B cell (primary cell): ENCODE measurements at regions not wholly inside any gene's neighbourhood (a gene's known extent, or its start where the extent isn't known, plus 50 kb on each side); places are given as distances from the start of the nearest gene placed in this dataset.

Experiments used
- ATAC-seq: fragments of 200-7000 bp; cut with Tn5 transposase; one replicate; pipeline ENCODE4 v1.10.0; 2021; ENCODE audit warnings: low read depth, mild to moderate bottlenecking, moderate number of reproducible peaks, moderate library complexity
- CTCF ChIA-PET: fragments of 350-600 bp; sonication (Branson Sonifier 250); formaldehyde crosslinking; loops from one replicate; lab custom pipeline; 2021; ENCODE audit warnings: antibody characterized with exemption, inconsistent platforms; lab: Charles Lee
- POLR2A ChIA-PET: fragments of 350-600 bp; sonication (Branson Sonifier 250); formaldehyde crosslinking; loops from one replicate; lab custom pipeline; 2021; ENCODE audit warnings: antibody characterized with exemption; lab: Charles Lee
- DNase-seq: peaks from one replicate; pipeline ENCODE4 v3.0.0; 2013
- H2AFZ ChIP-seq: 2 replicates; pipeline ENCODE4 v1.6.1; 2012; ENCODE audit warnings: mild to moderate bottlenecking, low read depth, low read length; ENCODE audit not compliant: insufficient read depth, poor library complexity, severe bottlenecking
- H3K27ac ChIP-seq, 2 donors: 1 replicate in 1 of 2; 2 replicates in 1 of 2; pipeline ENCODE4 v1.5.1; 2012 to 2013; ENCODE audit warnings: low read length in 2 of 2, mild to moderate bottlenecking in 2 of 2, moderate library complexity in 1 of 2
- H3K27me3 ChIP-seq, 4 experiments: fragments of 200-600 bp in 1 of 4; sonication (generic) in 1 of 4; replicated peaks in 1 of 4; 1 replicate in 2 of 4; 2 replicates in 2 of 4; pipeline versions ENCODE4 v1.6.1 to v1.7.0; 2013 to 2016; ENCODE audit warnings: low read length in 3 of 4, mild to moderate bottlenecking in 2 of 4, mixed read lengths in 1 of 4, moderate library complexity in 1 of 4; ENCODE audit not compliant: insufficient read depth in 4 of 4, control insufficient read depth in 3 of 4; ENCODE audit errors: control extremely low read depth in 1 of 4
- H3K36me3 ChIP-seq, 2 experiments: replicated peaks in 1 of 2; 1 replicate in 1 of 2; 2 replicates in 1 of 2; pipeline versions ENCODE4 v1.6.1 to v1.7.1; 2013; ENCODE audit warnings: low read length in 1 of 2; ENCODE audit not compliant: insufficient read depth in 2 of 2, control insufficient read depth in 1 of 2; ENCODE audit errors: control extremely low read depth in 1 of 2, extremely low read depth in 1 of 2
- H3K4me1 ChIP-seq, 2 donors: fragments of 200-600 bp in 1 of 2; sonication (generic) in 1 of 2; 1 replicate in 1 of 2; 2 replicates in 1 of 2; pipeline versions ENCODE4 v1.5.1 to v1.6.1; 2013 to 2017; ENCODE audit warnings: low read length in 2 of 2; ENCODE audit not compliant: control insufficient read depth in 2 of 2, insufficient read depth in 2 of 2
- H3K4me2 ChIP-seq: replicated peaks from 2 replicates; pipeline ENCODE3; 2012; ENCODE audit warnings: mild to moderate bottlenecking, low read depth, low read length; ENCODE audit not compliant: poor library complexity, severe bottlenecking
- H3K4me3 ChIP-seq, 5 experiments: fragments of 200-600 bp in 1 of 5; sonication (generic) in 1 of 5; 1 replicate in 3 of 5; 2 replicates in 2 of 5; pipeline versions ENCODE4 v1.5.1 to v1.7.0; 2011 to 2016; ENCODE audit warnings: low read length in 4 of 5, mild to moderate bottlenecking in 4 of 5, low read depth in 2 of 5, control low read depth in 1 of 5, moderate library complexity in 1 of 5; ENCODE audit not compliant: insufficient read depth in 1 of 5; ENCODE audit errors: control extremely low read depth in 1 of 5, extremely low read depth in 1 of 5
- H3K79me2 ChIP-seq: fragments of 200-600 bp; sonication (generic); one replicate; pipeline ENCODE4 v1.6.0; 2016; ENCODE audit warnings: low read length; ENCODE audit not compliant: control insufficient read depth, insufficient read depth
- H3K9ac ChIP-seq: fragments of 200-600 bp; sonication (generic); 2 replicates; pipeline ENCODE4 v1.6.1; 2017; ENCODE audit warnings: mild to moderate bottlenecking, low read length, moderate library complexity
- H3K9me3 ChIP-seq, 3 donors: one replicate each; pipeline versions ENCODE4 v1.6.1 to v1.7.1; 2013; ENCODE audit warnings: low read length in 2 of 3; ENCODE audit not compliant: control insufficient read depth in 2 of 3, insufficient read depth in 1 of 3; ENCODE audit errors: control extremely low read depth in 1 of 3
- H4K20me1 ChIP-seq: 2 replicates; pipeline ENCODE4 v1.6.0; 2012; ENCODE audit warnings: mild to moderate bottlenecking, low read length; ENCODE audit not compliant: insufficient read depth, control insufficient read depth, poor library complexity, severe bottlenecking
- H3K27ac Mint-ChIP-seq: one replicate; pipeline ENCODE4 v1.8.0; 2021; ENCODE audit warnings: mixed read lengths
- H3K27me3 Mint-ChIP-seq: one replicate; pipeline ENCODE4 v1.8.0; 2021; ENCODE audit warnings: mixed read lengths
- H3K4me1 Mint-ChIP-seq: one replicate; pipeline ENCODE4 v1.8.0; 2021; ENCODE audit warnings: mixed read lengths
- H3K4me3 Mint-ChIP-seq: one replicate; pipeline ENCODE4 v1.8.0; 2021; ENCODE audit warnings: mixed read lengths
- H3K9me3 Mint-ChIP-seq: one replicate; pipeline ENCODE4 v1.8.0; 2022; ENCODE audit warnings: mixed read lengths; ENCODE audit not compliant: insufficient read depth
- CTCF ChIP-seq: fragments of 200-600 bp; IDR thresholded peaks from one replicate; pipeline ENCODE4 v1.8.0; 2022; ENCODE audit warnings: antibody characterized with exemption, mild to moderate bottlenecking
- EZH2 ChIP-seq: IDR thresholded peaks from 2 replicates; pipeline ENCODE4 v1.6.1; 2012; ENCODE audit warnings: borderline replicate concordance, low read depth, mild to moderate bottlenecking, moderate library complexity, low read length; ENCODE audit not compliant: insufficient read depth, poor library complexity, severe bottlenecking
- WGBS: methylation state at CpG from one replicate; pipeline ENCODE4 v1.1.5; 2013; ENCODE audit warnings: missing lambda C conversion rate; ENCODE audit not compliant: insufficient coverage; 5-methylcytosine and 5-hydroxymethylcytosine counted together
- intact Hi-C: fragments of 100-400 bp; cut with micrococcal nuclease; formaldehyde crosslinking; loops from one replicate; pipeline ENCODE4 v1.10.0; 2022

GRCh38 chr2:177053038-177053437, 159.6 kb upstream of the HNRNPA3 start:
- Mint-ChIP-seq H3K27me3 (peaks cover 12% of the 10 kb centered on the region), H3K4me3 (no peak overlapping the region), H3K4me1 (no peaks in the 10 kb centered on the region), H3K27ac (no peak overlapping the region), H3K9me3 (no peaks in the 10 kb centered on the region)
- H2AFZ ChIP-seq: no peak overlapping the region
- WGBS: 100% methylated on average over 2 of the region's 3 CpGs
- H4K20me1 ChIP-seq: no peaks in the 10 kb centered on the region
- H3K9me3 ChIP-seq: no peaks in the 10 kb centered on the region
- H3K4me3 ChIP-seq: no peak overlapping the region
- no peak for DNase-seq
- no peaks in the 10 kb centered on the region for H3K36me3 ChIP-seq
- no peak overlapping the region for H3K4me2 ChIP-seq
- no peaks in the 10 kb centered on the region for H3K4me1 ChIP-seq
- intact Hi-C loops: no loop called here
- no peak for ATAC-seq
- H3K27ac ChIP-seq: no peak overlapping the region
- no peak overlapping the region for H3K9ac ChIP-seq
- CTCF ChIA-PET: no interaction called here
- POLR2A ChIA-PET: no interaction called here
- TF ChIP-seq CTCF (no peak), EZH2 (no peak)
- H3K79me2 ChIP-seq: no peaks in the 10 kb centered on the region
- H3K27me3 ChIP-seq: no peaks in the 10 kb centered on the region

GRCh38 chr2:177053716-177054115, 158.9 kb upstream of the HNRNPA3 start:
- TF ChIP-seq EZH2 (no peak), CTCF (no peak)
- POLR2A ChIA-PET: no interaction called here
- ATAC-seq: no peak

More at GRCh38 chr2:177053716-177054115, 158.9 kb upstream of the HNRNPA3 start:
- no peak overlapping the region for H3K4me3 Mint-ChIP-seq
- Histone ChIP-seq H3K4me3 (no peak overlapping the region), H4K20me1 (no peaks in the 10 kb centered on the region), H3K4me1 (no peaks in the 10 kb centered on the region), H3K4me2 (no peak overlapping the region), H3K9me3 (no peaks in the 10 kb centered on the region), H2AFZ (no peak overlapping the region), H3K9ac (no peak overlapping the region), H3K27ac (no peak overlapping the region), H3K27me3 (no peaks in the 10 kb centered on the region), H3K36me3 (no peaks in the 10 kb centered on the region), H3K79me2 (no peaks in the 10 kb centered on the region)
- DNase-seq: no peak
- H3K27me3 Mint-ChIP-seq: peaks cover 12% of the 10 kb centered on the region
- H3K4me1 Mint-ChIP-seq: no peaks in the 10 kb centered on the region
- intact Hi-C loops: no loop called here
- WGBS: no CpG with 5 or more reads among the region's 1 CpG
- H3K27ac Mint-ChIP-seq: no peak overlapping the region
- no peaks in the 10 kb centered on the region for H3K9me3 Mint-ChIP-seq
- CTCF ChIA-PET: no interaction called here
